DOHH2 (cell line): ENCODE measurements at regions not wholly inside any gene's neighbourhood (a gene's known extent, or its start where the extent isn't known, plus 50 kb on each side); places are given as distances from the start of the nearest gene placed in this dataset.
"Not testable (repeated sequence)": the region's sequence is repeated elsewhere in the genome, so short reads cannot be mapped to it uniquely, and the experiment has no call there.

Experiments used
- CTCF ChIP-seq: fragments of 200-600 bp; sonication (generic); IDR thresholded peaks from one replicate; pipeline ENCODE4 v1.5.1; 2014; ENCODE audit warnings: antibody characterized with exemption, mild to moderate bottlenecking, low read depth, low read length; ENCODE audit not compliant: poor library complexity, severe bottlenecking
- EZH2phosphoT487 ChIP-seq: fragments of 200-600 bp; sonication (generic); IDR thresholded peaks from 2 replicates; pipeline ENCODE4 v1.6.1; 2017; ENCODE audit warnings: borderline replicate concordance, mild to moderate bottlenecking, antibody characterized with exemption, low read length, moderate library complexity, mixed read lengths

- TF ChIP-seq CTCF, EZH2phosphoT487: not testable (repeated sequence)
Measured at GRCh38 chr2:58751676-58752075, 510.6 kb upstream of the FANCL start.
